A549 (cell line): ENCODE measurements at regions not wholly inside any gene's neighbourhood (a gene's known extent, or its start where the extent isn't known, plus 50 kb on each side); places are given as distances from the start of the nearest gene placed in this dataset.

Source experiments
- ATAC-seq, 2 experiments: fragments of 200-7000 bp in 1 of 2; fragments of >200 bp in 1 of 2; cut with Nextera tagmentation in 1 of 2; cut with Tn5 transposase in 1 of 2; 3 replicates each; pipeline versions ENCODE4 v1.8.0 to v1.9.1; 2018 to 2020; ENCODE audit warnings: mild to moderate bottlenecking in 1 of 2, moderate library complexity in 1 of 2
- CTCF ChIA-PET: fragments of 300-600 bp; sonication (Branson Sonifier 250); formaldehyde crosslinking; extraction: SDS; loops from one replicate; lab custom pipeline; 2021; ENCODE audit warnings: antibody characterized with exemption, inconsistent platforms; lab: Yijun Ruan, JAX
- POLR2A ChIA-PET: fragments of 350-600 bp; formaldehyde crosslinking; extraction: SDS; loops from one replicate; lab custom pipeline; 2021; ENCODE audit warnings: antibody characterized with exemption, inconsistent platforms; lab: Yijun Ruan, JAX
- DNase-seq, 2 experiments: peaks; one replicate each; pipeline versions ENCODE4 v3.0.0 to v3.0.0-alpha.2; 2011 to 2016; ENCODE audit warnings: low read depth in 1 of 2, low spot score in 1 of 2
- FAIRE-seq: peaks from 2 replicates; lab custom pipeline; 2011; peaks lifted over from hg19 to GRCh38; lab: Jason Lieb, UNC
- H3K27ac ChIP-seq, 2 experiments: fragments of >200 bp; sonication (Bioruptor Twin); formaldehyde crosslinking; 3 replicates each; pipeline ENCODE4 v1.5.1; 2016 to 2017
- H3K4me1 ChIP-seq: fragments of >200 bp; sonication (Bioruptor Twin); formaldehyde crosslinking; 3 replicates; pipeline ENCODE4 v1.6.1; 2016
- H3K4me2 ChIP-seq: fragments of >200 bp; sonication (Bioruptor Twin); formaldehyde crosslinking; 3 replicates; pipeline ENCODE4 v1.6.1; 2016
- H3K4me3 ChIP-seq: fragments of >200 bp; sonication (Bioruptor Twin); formaldehyde crosslinking; 3 replicates; pipeline ENCODE4 v1.5.1; 2016
- H3K9me3 ChIP-seq: fragments of >200 bp; sonication (Bioruptor Twin); formaldehyde crosslinking; 3 replicates; pipeline ENCODE4 v1.6.1; 2016
- ATOH8 ChIP-seq: fragments of 250-450 bp; sonication (Bioruptor Pico); IDR thresholded peaks from 2 replicates; pipeline ENCODE4 v1.5.0; 2020; ENCODE audit warnings: low read depth, mild to moderate bottlenecking, moderate library complexity
- CBX2 ChIP-seq: fragments of 200-600 bp; sonication (generic); IDR thresholded peaks from 2 replicates; pipeline ENCODE4 v1.6.1; 2016; ENCODE audit warnings: low read depth, mild to moderate bottlenecking, borderline replicate concordance
- CEBPB ChIP-seq, 2 experiments: fragments of >200 bp in 1 of 2; sonication (Bioruptor Twin) in 1 of 2; formaldehyde crosslinking in 1 of 2; IDR thresholded peaks; 2 replicates each; pipeline ENCODE4 v1.6.1; 2012 to 2016
- CHD4 ChIP-seq: fragments of 200-600 bp; sonication (generic); IDR thresholded peaks from 2 replicates; pipeline ENCODE4 v1.6.1; 2016; ENCODE audit warnings: antibody characterized with exemption, mild to moderate bottlenecking, borderline replicate concordance
- EHF ChIP-seq: fragments of 250-450 bp; sonication (Bioruptor Pico); IDR thresholded peaks from 2 replicates; pipeline ENCODE4 v1.5.0; 2020; ENCODE audit warnings: mild to moderate bottlenecking
- ESRRA ChIP-seq: fragments of 150-350 bp; IDR thresholded peaks from 2 replicates; pipeline ENCODE4 v1.6.1; 2014; ENCODE audit warnings: mild to moderate bottlenecking, low read length, borderline replicate concordance
- FOSB ChIP-seq: fragments of 250-450 bp; sonication (Bioruptor Pico); IDR thresholded peaks from 2 replicates; pipeline ENCODE4 v1.5.0; 2020; ENCODE audit warnings: mild to moderate bottlenecking, moderate library complexity
- FOSL2 ChIP-seq, 2 experiments: fragments of 450-650 bp in 1 of 2; fragments of >200 bp in 1 of 2; sonication (Bioruptor Twin) in 1 of 2; formaldehyde crosslinking; IDR thresholded peaks; 2 replicates each; pipeline versions ENCODE4 v1.5.0 to v1.6.1; 2016 to 2020; ENCODE audit warnings: mild to moderate bottlenecking in 1 of 2, moderate library complexity in 1 of 2
- HDAC2 ChIP-seq: fragments of 200-600 bp; sonication (generic); IDR thresholded peaks from 2 replicates; pipeline ENCODE4 v1.6.1; 2016
- HEYL ChIP-seq: fragments of 250-450 bp; sonication (Bioruptor Pico); IDR thresholded peaks from 2 replicates; pipeline ENCODE4 v1.8.0; 2021; ENCODE audit warnings: mild to moderate bottlenecking, moderate library complexity
- HMGXB4 ChIP-seq: fragments of 250-450 bp; sonication (Bioruptor Pico); IDR thresholded peaks from 2 replicates; pipeline ENCODE4 v1.5.0; 2021; ENCODE audit warnings: mild to moderate bottlenecking, moderate library complexity, borderline replicate concordance
- HOXA7 ChIP-seq: fragments of 250-450 bp; sonication (Bioruptor Pico); IDR thresholded peaks from 2 replicates; pipeline ENCODE4 v1.5.0; 2020; ENCODE audit warnings: mild to moderate bottlenecking, moderate library complexity
- HOXB5 ChIP-seq: fragments of 250-450 bp; sonication (Bioruptor Pico); IDR thresholded peaks from 2 replicates; pipeline ENCODE4 v1.5.0; 2020; ENCODE audit warnings: mild to moderate bottlenecking, moderate library complexity
- KDM5A ChIP-seq: fragments of 200-600 bp; sonication (generic); IDR thresholded peaks from 2 replicates; pipeline ENCODE4 v1.6.1; 2016; ENCODE audit warnings: antibody characterized with exemption, mild to moderate bottlenecking
- MAFK ChIP-seq: fragments of 450-650 bp; IDR thresholded peaks from 2 replicates; pipeline ENCODE4 v1.6.1; 2014; ENCODE audit not compliant: partially characterized antibody
- MAX ChIP-seq: IDR thresholded peaks from 2 replicates; pipeline ENCODE4 v1.6.1; 2012
- MYC ChIP-seq: IDR thresholded peaks from 2 replicates; pipeline ENCODE4 v1.6.1; 2012; ENCODE audit warnings: mild to moderate bottlenecking, inconsistent platforms, low read length, improper control_type of control experiment, borderline replicate concordance
- PBX3 ChIP-seq: IDR thresholded peaks from 2 replicates; pipeline ENCODE4 v1.6.1; 2012
- RARB ChIP-seq: fragments of 250-450 bp; sonication (Bioruptor Pico); IDR thresholded peaks from 2 replicates; pipeline ENCODE4 v1.8.0; 2021; ENCODE audit warnings: mild to moderate bottlenecking, moderate library complexity
- RCOR1 ChIP-seq: fragments of 150-350 bp; IDR thresholded peaks from 2 replicates; pipeline ENCODE4 v1.6.1; 2014; ENCODE audit warnings: antibody characterized with exemption, low read length, low read depth
- RFX5 ChIP-seq: fragments of 450-650 bp; IDR thresholded peaks from 2 replicates; pipeline ENCODE4 v1.7.1; 2014; ENCODE audit warnings: antibody characterized with exemption, mild to moderate bottlenecking, moderate library complexity
- TFCP2L1 ChIP-seq: fragments of 250-450 bp; sonication (Bioruptor Pico); IDR thresholded peaks from 2 replicates; pipeline ENCODE4 v1.5.0; 2021; ENCODE audit warnings: mild to moderate bottlenecking
- TP53 ChIP-seq: fragments of 250-450 bp; sonication (Bioruptor Pico); IDR thresholded peaks from 2 replicates; pipeline ENCODE4 v1.5.0; 2021; ENCODE audit warnings: mild to moderate bottlenecking, moderate library complexity
- USF2 ChIP-seq: fragments of 450-650 bp; IDR thresholded peaks from 2 replicates; pipeline ENCODE4 v1.6.1; 2014; ENCODE audit warnings: antibody characterized with exemption
- ZC3H11A ChIP-seq: fragments of 450-650 bp; IDR thresholded peaks from 2 replicates; pipeline ENCODE4 v1.6.1; 2014; ENCODE audit warnings: antibody characterized with exemption, mild to moderate bottlenecking
- ZFP36 ChIP-seq: fragments of 450-650 bp; IDR thresholded peaks from 2 replicates; pipeline ENCODE4 v1.6.1; 2014; ENCODE audit warnings: borderline replicate concordance; ENCODE audit not compliant: partially characterized antibody
- ZNF302 ChIP-seq: fragments of 250-450 bp; sonication (Bioruptor Pico); IDR thresholded peaks from 2 replicates; pipeline ENCODE4 v1.9.0; 2021; ENCODE audit warnings: inconsistent platforms, mild to moderate bottlenecking, moderate library complexity
- WGBS: methylation state at CpG from one replicate; pipeline ENCODE4 v1.1.6; 2017; ENCODE audit errors: missing lambda C conversion rate; 5-methylcytosine and 5-hydroxymethylcytosine counted together

GRCh38 chr20:53776858-53777257 lies 183.2 kb upstream of the ZNF217 start:
- TF ChIP-seq ESRRA (no peak), USF2 (no peak), KDM5A (no peak), RARB (no peak), HOXB5 (CRISPR knock-in tag) (no peak), HMGXB4 (no peak), ZFP36 (no peak), CHD4 (no peak), EHF (CRISPR knock-in tag) (no peak), PBX3 (no peak), ZNF302 (CRISPR knock-in tag) (no peak), MYC (no peak), MAX (no peak), HDAC2 (no peak), ATOH8 (CRISPR knock-in tag) (no peak), HOXA7 (no peak), CBX2 (no peak), HEYL (CRISPR knock-in tag) (no peak), RCOR1 (no peak), TFCP2L1 (CRISPR knock-in tag) (no peak)
- TF ChIP-seq, all 56 proteins: peak for 0
- H3K4me1 ChIP-seq: peaks cover 45% of the 10 kb centered on the region
- no peaks in the 10 kb centered on the region for H3K9me3 ChIP-seq
- 95% methylated on average over 5 of the region's 5 CpGs for WGBS
- FAIRE-seq: no peak
- H3K4me2 ChIP-seq: no peak overlapping the region
- ATAC-seq: no peak
- H3K27ac ChIP-seq: peak overlapping the region in 1 of 2 experiments; percentile 92; a peak in 4 of 6 replicates
- CTCF ChIA-PET: interaction anchor here (1.0 to 5.7 kb wide), 4 partner anchors 10 to 52 kb away, joined by 3 to 31 read pairs (median 4); no protein-coding TSS in a partner anchor
- POLR2A ChIA-PET: no interaction called here
- H3K4me3 ChIP-seq: no peak overlapping the region
- no peak for DNase-seq

- H3K4me2 ChIP-seq: peak overlapping the region; percentile 77
- FAIRE-seq (peak; percentile 39), ATAC-seq (peak; percentile 68 to 78), DNase-seq (peak; percentile 87)
- no peak overlapping the region for H3K4me3 ChIP-seq
- ChIA-PET POLR2A (interaction anchor here (0.6 to 3.1 kb wide), 10 partner anchors 12 to 180 kb away, joined by 3 to 27 read pairs (median 4); no protein-coding TSS in a partner anchor), CTCF (interaction anchor here (0.8 to 5.7 kb wide), 8 partner anchors 12 to 152 kb away, joined by 3 to 31 read pairs (median 4); no protein-coding TSS in a partner anchor)
- peak overlapping the region; percentile 92 for H3K27ac ChIP-seq
- no peaks in the 10 kb centered on the region for H3K9me3 ChIP-seq
- WGBS: 4% methylated on average over 9 of the region's 9 CpGs
- peaks cover 50% of the 10 kb centered on the region for H3K4me1 ChIP-seq
- peak; percentile 77 for TF ChIP-seq HOXB5 (CRISPR knock-in tag)
- TF ChIP-seq TP53: no peak
- TF ChIP-seq MAFK: peak; percentile 20
- 0 out of 2 replicates have a peak, but pooled peaks have one; percentile 45 for TF ChIP-seq TFCP2L1 (CRISPR knock-in tag)
- TF ChIP-seq HMGXB4: no peak
- TF ChIP-seq ZC3H11A: no peak
- TF ChIP-seq RFX5: no peak
- peak; percentile 68; the same call in 1 of the 2 replicates for TF ChIP-seq FOSB (CRISPR knock-in tag)
- no peak for TF ChIP-seq FOSL2 (IDR thresholded peaks at IDR 0.05)
- TF ChIP-seq FOSL2 (CRISPR knock-in tag; IDR thresholded peaks at IDR 0.05): peak; percentile 88
- peak in 1 of 2 experiments; percentile 42; a peak in 1 of 4 replicates for TF ChIP-seq CEBPB (IDR thresholded peaks at IDR 0.05)
- TF ChIP-seq PBX3: 0 out of 2 replicates have a peak, but pooled peaks have one; percentile 28
- TF ChIP-seq MAX: 0 out of 2 replicates have a peak, but pooled peaks have one; percentile 40
Observed at GRCh38 chr20:53774461-53775203, 181.0 kb upstream of the ZNF217 start.
